ENCODE measurements at regions not wholly inside any gene's neighbourhood (a gene's known extent, or its start where the extent isn't known, plus 50 kb on each side); places are given as distances from the start of the nearest gene placed in this dataset.

DNA sequence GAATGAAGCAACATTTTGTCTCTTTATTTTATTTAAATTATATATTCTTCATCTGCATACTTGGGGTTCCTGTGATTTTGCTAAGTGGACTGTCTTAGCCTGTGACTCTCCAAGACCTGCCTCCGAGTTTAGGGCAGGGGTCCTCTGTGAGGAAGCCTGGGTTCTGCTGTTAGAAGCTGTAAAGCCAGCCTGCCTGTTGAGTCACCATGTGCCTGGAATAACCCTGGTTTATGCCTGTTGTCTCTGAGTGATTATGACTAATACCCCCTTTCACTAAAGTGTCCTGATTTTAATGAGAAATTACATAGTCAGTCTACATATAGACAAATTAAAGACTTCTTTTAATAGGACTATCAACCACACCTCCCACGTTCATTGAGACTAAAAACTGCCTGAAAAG, 369.1 kb downstream of the ZNF521 start:
- no peak for DNase-seq (ENCODE audit: low spot score in 2 of 2)
- Histone ChIP-seq H3K4me3 (no peak overlapping the region), H3K4me1 (peaks cover 15% of the 10 kb centered on the region), H3K36me3 (no peaks in the 10 kb centered on the region), H3K27me3 (no peaks in the 10 kb centered on the region), H3K9me3 (no peaks in the 10 kb centered on the region), H3K27ac (no peak overlapping the region)
- 88% methylated on average over 2 of the region's 2 CpGs for WGBS
- TF ChIP-seq EP300 (IDR thresholded peaks at IDR 0.05) (no peak), POLR2A (IDR thresholded peaks at IDR 0.05) (no peak), POLR2AphosphoS5 (IDR thresholded peaks at IDR 0.05) (no peak)
- TF ChIP-seq, protein P1, sequence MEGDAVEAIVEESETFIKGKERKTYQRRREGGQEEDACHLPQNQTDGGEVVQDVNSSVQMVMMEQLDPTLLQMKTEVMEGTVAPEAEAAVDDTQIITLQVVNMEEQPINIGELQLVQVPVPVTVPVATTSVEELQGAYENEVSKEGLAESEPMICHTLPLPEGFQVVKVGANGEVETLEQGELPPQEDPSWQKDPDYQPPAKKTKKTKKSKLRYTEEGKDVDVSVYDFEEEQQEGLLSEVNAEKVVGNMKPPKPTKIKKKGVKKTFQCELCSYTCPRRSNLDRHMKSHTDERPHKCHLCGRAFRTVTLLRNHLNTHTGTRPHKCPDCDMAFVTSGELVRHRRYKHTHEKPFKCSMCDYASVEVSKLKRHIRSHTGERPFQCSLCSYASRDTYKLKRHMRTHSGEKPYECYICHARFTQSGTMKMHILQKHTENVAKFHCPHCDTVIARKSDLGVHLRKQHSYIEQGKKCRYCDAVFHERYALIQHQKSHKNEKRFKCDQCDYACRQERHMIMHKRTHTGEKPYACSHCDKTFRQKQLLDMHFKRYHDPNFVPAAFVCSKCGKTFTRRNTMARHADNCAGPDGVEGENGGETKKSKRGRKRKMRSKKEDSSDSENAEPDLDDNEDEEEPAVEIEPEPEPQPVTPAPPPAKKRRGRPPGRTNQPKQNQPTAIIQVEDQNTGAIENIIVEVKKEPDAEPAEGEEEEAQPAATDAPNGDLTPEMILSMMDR (IDR thresholded peaks at IDR 0.05), result no peak

DNA sequence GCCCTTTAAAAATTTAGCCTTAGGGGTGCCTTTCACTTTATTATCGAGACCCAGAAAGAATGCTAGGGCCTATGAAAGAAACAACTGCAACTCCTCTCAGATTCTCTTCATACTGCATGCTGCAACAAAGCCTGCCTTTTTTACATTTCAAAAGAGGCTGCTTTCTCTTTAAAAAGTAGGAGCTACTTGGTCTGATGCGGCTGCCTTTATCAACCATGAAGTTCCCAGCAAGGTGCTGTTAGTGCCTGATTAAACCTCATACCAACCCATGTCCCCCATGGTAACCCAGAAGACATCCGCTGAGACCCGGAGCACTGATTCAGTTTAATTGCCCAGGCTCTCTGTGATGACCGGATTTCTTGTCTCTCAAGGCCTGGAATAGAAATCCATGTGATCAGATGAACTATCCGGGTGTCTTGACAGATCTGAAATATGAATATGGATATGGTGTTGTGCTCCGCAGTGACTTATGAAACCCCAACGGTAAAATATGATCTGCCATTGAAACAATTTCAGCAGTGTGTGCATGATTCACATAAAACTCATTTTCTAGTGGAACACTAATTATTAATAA, 368.3 kb downstream of the ZNF521 start:
- Histone ChIP-seq H3K4me3 (no peak overlapping the region), H3K27me3 (no peaks in the 10 kb centered on the region), H3K9me3 (no peaks in the 10 kb centered on the region), H3K27ac (no peak overlapping the region), H3K4me1 (peaks cover 24% of the 10 kb centered on the region), H3K36me3 (no peaks in the 10 kb centered on the region)
- TF ChIP-seq POLR2A (IDR thresholded peaks at IDR 0.05) (no peak), POLR2AphosphoS5 (IDR thresholded peaks at IDR 0.05) (no peak), EP300 (IDR thresholded peaks at IDR 0.05) (no peak)
- TF ChIP-seq, protein P1 (IDR thresholded peaks at IDR 0.05), result no peak
- WGBS, result 84% methylated on average over 8 of the region's 8 CpGs
- no peak for DNase-seq (ENCODE audit: low spot score in 2 of 2)

DNA sequence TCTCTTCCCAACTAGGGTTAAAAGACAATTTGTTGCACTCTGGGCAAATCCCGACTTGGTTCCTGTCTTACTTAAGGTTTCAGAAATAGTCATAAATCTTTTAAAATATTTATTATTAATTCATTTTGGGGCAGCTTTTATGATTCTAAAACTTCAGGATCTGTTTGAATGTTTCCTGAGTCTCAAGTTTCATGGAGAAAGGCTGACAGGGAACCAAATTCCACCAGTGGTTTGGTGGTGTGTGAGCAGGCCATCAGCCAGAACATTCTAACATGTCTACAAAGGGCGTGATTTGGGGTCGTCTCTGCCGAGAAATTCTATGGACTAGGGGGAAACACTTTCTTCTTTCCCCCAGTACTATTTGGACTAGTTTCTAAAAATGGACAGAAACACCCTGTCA, 366.4 kb downstream of the ZNF521 start:
- Histone ChIP-seq H3K4me3 (no peak overlapping the region), H3K9me3 (no peaks in the 10 kb centered on the region), H3K4me1 (peaks cover 25% of the 10 kb centered on the region), H3K36me3 (no peaks in the 10 kb centered on the region), H3K27ac (no peak overlapping the region), H3K27me3 (no peaks in the 10 kb centered on the region)
- TF ChIP-seq POLR2A (IDR thresholded peaks at IDR 0.05), result no peak
- TF ChIP-seq POLR2AphosphoS5 (IDR thresholded peaks at IDR 0.05), result no peak
- TF ChIP-seq, protein P1 (IDR thresholded peaks at IDR 0.05), result no peak
- TF ChIP-seq EP300 (IDR thresholded peaks at IDR 0.05), result no peak
- no peak for DNase-seq (ENCODE audit: low spot score in 2 of 2)
- 56% methylated on average over 4 of the region's 4 CpGs for WGBS

DNA sequence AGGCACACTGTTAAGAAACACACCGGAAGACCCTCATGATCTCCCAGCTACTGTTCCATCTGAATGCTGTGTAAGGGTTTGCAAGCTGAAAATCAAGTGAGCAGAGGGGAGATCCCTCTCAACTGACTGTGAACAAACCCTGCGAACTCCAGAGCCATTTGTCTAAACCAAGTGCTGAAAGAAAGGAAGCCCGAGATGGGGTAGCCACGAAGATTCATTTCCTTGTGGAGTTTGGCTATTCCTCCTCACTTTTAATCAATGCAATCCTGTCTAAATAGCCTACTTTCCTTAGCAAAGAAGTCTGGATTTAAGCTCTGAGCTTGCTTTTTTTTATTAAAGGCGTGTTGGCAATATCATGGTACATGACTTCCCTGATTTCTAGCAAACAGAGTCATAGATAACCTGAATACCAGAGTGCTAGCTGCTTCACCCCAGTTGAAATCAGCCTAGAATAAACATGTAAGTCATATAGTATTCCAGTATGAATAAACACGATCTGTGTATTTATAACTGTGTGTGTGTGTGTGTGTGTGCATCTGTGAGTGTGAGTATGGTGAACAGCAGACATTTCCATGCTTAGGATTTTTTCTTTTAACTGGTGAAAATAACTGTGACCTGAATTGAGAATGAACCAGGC, 365.2 kb downstream of the ZNF521 start:
- no peaks in the 10 kb centered on the region for H3K9me3 ChIP-seq
- TF ChIP-seq, protein P1 (IDR thresholded peaks at IDR 0.05), result no peak
- TF ChIP-seq POLR2AphosphoS5 (IDR thresholded peaks at IDR 0.05) (no peak), EP300 (IDR thresholded peaks at IDR 0.05) (no peak), POLR2A (IDR thresholded peaks at IDR 0.05) (no peak)
- peaks cover 25% of the 10 kb centered on the region for H3K4me1 ChIP-seq
- 44% methylated on average over 6 of the region's 6 CpGs for WGBS
- H3K27ac ChIP-seq, result peak overlapping the region; percentile 78
- no peak for DNase-seq (ENCODE audit: low spot score in 2 of 2)
- no peaks in the 10 kb centered on the region for H3K27me3 ChIP-seq
- no peaks in the 10 kb centered on the region for H3K36me3 ChIP-seq
- peak overlapping the region; percentile 22 for H3K4me3 ChIP-seq

DNA sequence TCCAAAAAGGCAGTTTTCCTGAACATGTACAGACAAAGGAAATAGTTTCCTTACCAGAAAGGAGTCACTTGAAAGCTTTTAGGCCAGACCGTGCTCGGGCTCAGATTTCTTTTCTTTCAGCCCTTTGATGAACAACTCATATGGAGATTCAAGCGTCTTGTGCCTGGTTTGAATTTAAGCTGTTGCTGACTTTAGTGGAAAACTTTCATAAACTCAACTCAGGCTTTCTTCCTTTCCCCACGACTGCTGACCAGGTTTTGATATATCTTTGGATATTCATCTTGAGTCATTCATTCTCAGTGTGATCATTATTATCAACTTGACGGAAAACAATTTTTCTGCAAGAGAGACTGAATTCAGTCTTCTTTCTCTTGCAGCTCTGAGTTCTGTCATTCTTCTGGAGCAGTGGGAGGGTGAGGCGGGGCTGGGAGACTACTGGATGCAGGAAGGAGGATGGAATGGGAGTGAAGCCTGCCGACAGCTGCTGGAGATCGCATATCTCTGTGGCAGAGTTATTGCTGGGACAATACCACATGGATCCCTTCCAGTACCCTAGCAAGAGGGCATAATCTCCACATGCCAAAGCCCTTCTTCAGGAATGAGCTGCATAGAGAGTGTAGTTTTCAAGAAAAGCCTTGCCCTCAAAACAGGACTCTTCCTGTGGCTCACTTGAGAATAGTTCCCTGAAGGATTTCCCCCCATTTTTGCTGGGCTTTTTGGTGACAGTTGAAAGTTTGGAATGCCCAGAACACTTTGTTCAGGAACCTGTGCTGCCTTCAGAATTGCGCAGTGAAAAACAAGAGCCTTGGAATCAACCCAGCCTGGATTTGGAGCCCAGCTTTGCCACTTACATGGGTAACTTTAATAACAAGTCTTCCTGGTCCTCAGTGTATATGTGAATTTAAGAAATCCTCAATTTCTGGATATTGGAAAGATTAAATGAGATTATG, 364.4 kb downstream of the ZNF521 start:
- Histone ChIP-seq H3K27me3 (no peaks in the 10 kb centered on the region), H3K4me1 (peaks cover 25% of the 10 kb centered on the region), H3K9me3 (no peaks in the 10 kb centered on the region), H3K4me3 (peak overlapping the region; percentile 22), H3K36me3 (no peaks in the 10 kb centered on the region), H3K27ac (peak overlapping the region; percentile 78)
- TF ChIP-seq EP300 (IDR thresholded peaks at IDR 0.05), result no peak
- TF ChIP-seq POLR2AphosphoS5 (IDR thresholded peaks at IDR 0.05), result no peak
- TF ChIP-seq POLR2A (IDR thresholded peaks at IDR 0.05), result no peak
- TF ChIP-seq, protein P1 (IDR thresholded peaks at IDR 0.05), result no peak
- 26% methylated on average over 9 of the region's 9 CpGs for WGBS
- peak; percentile 68 to 85 for DNase-seq (ENCODE audit: low spot score in 2 of 2)

Measured in suprapubic skin (tissue), 4 donors.